GM20000 (cell line): ENCODE measurements at regions not wholly inside any gene's neighbourhood (a gene's known extent, or its start where the extent isn't known, plus 50 kb on each side); places are given as distances from the start of the nearest gene placed in this dataset.

Experiments used
- DNase-seq: peaks from one replicate; pipeline ENCODE4 v3.0.0; 2012; ENCODE audit warnings: low spot score
- CTCF ChIP-seq: IDR thresholded peaks from 2 replicates; pipeline ENCODE4 v1.5.1; 2012; ENCODE audit warnings: mild to moderate bottlenecking, control low read depth; ENCODE audit errors: extremely low read depth, missing control alignments

- DNase-seq, result no peak
- TF ChIP-seq CTCF, result no peak
These were observed 102.4 kb upstream of the CD93 start for GRCh38 chr20:23188377-23189169.

GRCh38 chr20:23187751-23188150 lies 101.6 kb upstream of the CD93 start:
- DNase-seq, result no peak
- no peak for TF ChIP-seq CTCF

GRCh38 chr20:23186808-23187207 lies 100.7 kb upstream of the CD93 start:
- TF ChIP-seq CTCF, result no peak

GRCh38 chr20:23180451-23180921 lies 94.4 kb upstream of the CD93 start:
- DNase-seq, result no peak
- TF ChIP-seq CTCF, result no peak

More at GRCh38 chr20:23186808-23187207, 100.7 kb upstream of the CD93 start:
- DNase-seq, result no peak

GRCh38 chr20:23179766-23180403 lies 93.8 kb upstream of the CD93 start:
- no peak for DNase-seq
- no peak for TF ChIP-seq CTCF

GRCh38 chr20:23178806-23179205 lies 92.7 kb upstream of the CD93 start:
- TF ChIP-seq CTCF, result no peak
- DNase-seq, result no peak

GRCh38 chr20:23174821-23175220 lies 88.7 kb upstream of the CD93 start:
- DNase-seq, result no peak

More at GRCh38 chr20:23174821-23175220, 88.7 kb upstream of the CD93 start:
- TF ChIP-seq CTCF, result no peak
